ENCODE measurements at regions not wholly inside any gene's neighbourhood (a gene's known extent, or its start where the extent isn't known, plus 50 kb on each side); places are given as distances from the start of the nearest gene placed in this dataset.
"Not testable (repeated sequence)": the region's sequence is repeated elsewhere in the genome, so short reads cannot be mapped to it uniquely, and the experiment has no call there.

- DNase-seq = no peak
Observed at GRCh38 chr6:27726619-27727023, 185.6 kb downstream of the OR2B2 start.

GRCh38 chr6:27720607-27721580 lies 191.3 kb downstream of the OR2B2 start:
- DNase-seq = no peak

DNA sequence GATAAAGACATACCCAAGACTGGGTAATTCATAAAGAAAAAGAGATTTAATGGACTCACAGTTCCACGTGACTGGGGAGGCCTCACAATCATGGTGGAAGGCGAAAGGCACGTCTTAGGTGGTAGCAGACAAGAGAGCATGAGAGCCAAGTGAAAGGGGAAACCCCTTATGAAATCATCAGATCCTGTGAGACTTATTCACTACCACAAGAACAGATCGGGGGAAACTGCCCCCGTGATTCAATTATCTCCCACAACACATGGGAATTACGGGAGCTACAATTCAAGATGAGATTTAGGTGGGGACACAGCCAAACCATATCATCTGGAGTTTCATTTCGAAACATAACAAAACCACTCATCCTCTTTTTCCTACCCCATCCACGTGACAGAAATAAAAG lies 193.2 kb downstream of the OR2B2 start:
- not testable (repeated sequence) for DNase-seq

GRCh38 chr6:27706431-27706830 lies 205.8 kb downstream of the OR2B2 start:
- DNase-seq = no peak

GRCh38 chr6:27700337-27700736 lies 211.9 kb downstream of the OR2B2 start:
- no peak for DNase-seq

DNA sequence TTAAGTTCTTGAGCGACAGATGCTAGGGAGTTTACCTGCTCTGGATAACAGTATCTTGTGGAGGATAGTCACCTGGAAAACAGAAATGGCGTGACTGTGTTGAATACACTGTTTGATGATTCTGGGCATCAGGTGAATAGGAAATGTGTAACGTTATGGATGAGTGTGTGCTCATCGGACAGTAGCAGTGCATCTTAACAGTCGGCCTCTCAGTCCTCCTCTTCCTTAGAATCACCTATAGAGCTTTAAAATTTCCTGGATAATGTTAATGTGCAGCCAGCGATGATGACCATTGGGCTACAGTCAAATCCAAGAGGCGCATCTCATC lies 217.7 kb downstream of the OR2B2 start:
- no peak for DNase-seq

GRCh38 chr6:27693766-27694546 lies 218.2 kb downstream of the OR2B2 start:
- peak; percentile 87 for DNase-seq

GRCh38 chr6:27692133-27692532 lies 219.2 kb upstream of the ZNF184 start:
- DNase-seq = not testable (repeated sequence)

DNA sequence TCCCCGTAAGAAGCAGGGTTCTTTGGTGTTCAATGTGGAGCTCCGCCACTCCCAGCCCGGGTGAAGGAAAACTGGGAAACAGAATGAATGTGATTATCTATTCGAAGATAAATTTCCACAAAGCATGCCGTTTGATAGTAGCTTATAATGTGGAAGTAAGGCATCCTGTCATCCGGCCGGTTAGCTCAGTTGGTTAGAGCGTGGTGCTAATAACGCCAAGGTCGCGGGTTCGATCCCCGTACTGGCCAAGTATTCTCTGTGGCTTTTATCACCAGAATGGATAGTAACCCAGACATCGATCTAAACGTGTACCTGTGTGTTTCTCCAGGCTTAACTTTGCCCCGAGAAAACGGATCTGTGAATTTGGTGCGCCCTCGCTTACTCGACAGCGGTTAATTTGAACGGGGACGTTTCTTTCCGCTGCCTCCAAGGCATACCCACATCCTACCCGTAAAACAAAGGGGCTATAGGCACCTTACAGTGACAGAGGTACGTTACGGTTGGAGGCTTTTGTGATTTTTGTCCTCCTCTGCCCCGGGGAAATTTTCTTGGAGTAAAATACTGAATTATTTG lies 215.2 kb upstream of the ZNF184 start:
- peak; percentile 94 for DNase-seq

DNA sequence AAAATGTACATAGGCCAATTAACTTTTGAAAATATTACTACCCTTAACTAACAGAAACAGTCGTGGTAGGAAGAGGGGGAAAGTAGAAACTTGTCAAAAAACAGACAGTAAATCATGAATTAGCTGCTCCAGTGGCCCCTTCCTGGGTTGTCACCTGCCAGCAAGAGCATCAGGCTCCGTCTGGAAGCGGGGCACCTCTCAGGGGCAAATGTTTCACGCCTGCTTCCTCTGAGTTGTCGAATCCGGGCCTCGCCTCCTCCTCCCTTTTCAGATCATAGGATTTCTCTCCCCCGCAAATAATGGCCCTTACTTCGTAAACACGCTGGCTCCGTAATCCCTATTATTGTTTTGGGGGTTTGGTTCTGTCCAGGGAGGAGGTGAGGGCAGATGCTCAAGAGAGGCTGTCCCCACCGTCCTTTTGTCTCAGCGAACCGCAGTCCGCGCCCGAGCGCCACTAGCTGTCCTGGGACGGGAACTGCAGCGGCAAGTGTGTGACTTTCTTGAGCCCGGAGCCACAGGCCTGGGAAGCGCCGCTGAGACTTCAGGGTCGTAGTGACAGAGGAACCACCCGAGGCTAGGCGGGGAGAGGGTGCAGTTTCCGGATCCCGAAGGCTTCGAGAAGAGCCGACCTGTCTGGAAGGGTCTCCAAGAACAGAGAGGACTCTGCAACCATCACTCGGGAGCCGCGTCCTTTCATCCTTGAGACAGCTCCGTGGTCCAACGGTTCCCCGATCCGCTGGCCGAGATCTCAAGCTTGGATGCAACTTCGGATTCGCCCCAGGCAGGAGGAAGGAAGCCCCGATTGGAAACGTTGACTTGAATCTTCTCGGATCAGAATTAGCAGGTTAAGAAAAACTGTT lies 214.5 kb upstream of the ZNF184 start:
- peak; percentile 95 for DNase-seq

GRCh38 chr6:27685279-27685678 lies 212.4 kb upstream of the ZNF184 start:
- DNase-seq = no peak

- no peak for DNase-seq
Observed at GRCh38 chr6:27684264-27685211, 211.6 kb upstream of the ZNF184 start.

GRCh38 chr6:27679964-27680694 lies 207.2 kb upstream of the ZNF184 start:
- DNase-seq = peak; percentile 70

- DNase-seq = no peak
Observed at GRCh38 chr6:27679308-27679963, 206.5 kb upstream of the ZNF184 start.

DNA sequence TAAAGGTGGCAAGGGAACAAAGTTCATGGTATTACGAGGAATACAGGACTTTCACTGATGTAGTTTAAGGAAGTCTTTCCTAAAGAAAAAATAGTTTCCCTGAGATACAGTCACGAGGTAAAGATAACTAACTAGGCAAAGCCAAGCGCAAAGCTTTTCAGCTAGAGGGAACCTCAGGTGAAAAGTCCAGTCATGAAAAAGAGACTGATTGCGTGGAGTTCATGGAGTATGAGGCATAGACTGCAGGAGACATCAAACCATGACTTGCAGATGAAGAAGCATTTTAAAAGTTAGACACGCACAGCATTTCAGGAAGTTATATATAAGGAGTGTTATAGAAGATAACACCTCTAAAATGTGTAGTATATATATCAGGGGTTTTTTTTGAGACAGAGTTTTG lies 205.6 kb upstream of the ZNF184 start:
- DNase-seq = no peak

DNA sequence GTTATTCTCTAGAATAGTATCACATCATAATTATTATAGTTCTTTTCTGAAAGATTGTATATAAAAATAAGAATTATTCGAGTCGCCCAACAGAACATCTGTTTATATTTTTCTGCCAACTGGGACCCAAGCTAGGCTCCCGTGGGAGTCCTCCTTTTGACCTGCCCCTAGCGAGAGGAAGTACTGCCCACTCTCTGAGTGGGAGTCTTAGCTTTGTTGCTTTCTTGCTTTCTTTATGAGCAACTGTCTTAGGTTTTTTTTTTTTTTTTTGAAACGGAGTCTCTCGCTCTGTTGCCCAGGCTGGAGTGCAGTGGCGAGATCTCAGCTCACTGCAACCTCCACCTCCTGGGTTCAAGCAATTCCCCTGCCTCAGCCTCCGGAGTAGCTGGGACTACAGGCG lies 202.0 kb upstream of the ZNF184 start:
- no peak for DNase-seq

GRCh38 chr6:27672113-27672799 lies 199.4 kb upstream of the ZNF184 start:
- peak; percentile 64 for DNase-seq

- no peak for DNase-seq
Observed at GRCh38 chr6:27669624-27670301, 196.9 kb upstream of the ZNF184 start.

DNA sequence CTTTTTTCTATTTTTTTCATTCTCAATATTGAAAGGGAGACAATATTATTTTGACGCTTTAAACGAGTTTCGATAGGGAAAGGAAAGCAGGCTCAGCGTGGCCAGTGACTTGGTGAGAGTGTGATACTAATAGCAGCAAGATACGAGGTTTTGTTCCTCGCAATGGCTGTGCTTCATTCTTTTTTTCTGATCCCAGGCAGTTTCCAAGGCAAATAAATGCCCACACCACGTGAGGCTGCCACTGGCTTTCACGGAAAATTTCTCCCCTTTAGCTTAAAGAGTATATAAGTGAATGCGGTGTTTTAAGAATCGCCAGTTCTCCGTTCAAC lies 196.4 kb upstream of the ZNF184 start:
- peak; percentile 73 for DNase-seq

All from retina (tissue), 1 donor.